HL-60 (cell line): ENCODE measurements at regions not wholly inside any gene's neighbourhood (a gene's known extent, or its start where the extent isn't known, plus 50 kb on each side); places are given as distances from the start of the nearest gene placed in this dataset.

Experiments used
- DNase-seq, 2 experiments: peaks; one replicate each; pipeline ENCODE4 v3.0.0-alpha.2; 2010 to 2020; ENCODE audit warnings: low read depth in 1 of 2, low spot score in 1 of 2
- H3K27ac ChIP-seq: fragments of 250-450 bp; sonication (Bioruptor Pico); replicated peaks from 2 replicates; pipeline ENCODE4 v1.5.1; 2020; ENCODE audit warnings: mild to moderate bottlenecking, moderate library complexity
- H3K27me3 ChIP-seq: fragments of 250-450 bp; sonication (Bioruptor Pico); 2 replicates; pipeline ENCODE4 v1.5.1; 2021; ENCODE audit warnings: mild to moderate bottlenecking, moderate library complexity; ENCODE audit not compliant: insufficient read depth, poor library complexity, severe bottlenecking
- H3K4me3 ChIP-seq: replicated peaks from 2 replicates; pipeline ENCODE4 v1.5.1; 2011; ENCODE audit warnings: mild to moderate bottlenecking, control low read depth, low read length; ENCODE audit not compliant: insufficient read depth
- CTCF ChIP-seq: IDR thresholded peaks from one replicate; pipeline ENCODE4 v1.5.1; 2011; ENCODE audit warnings: low read length, control low read depth, inconsistent platforms; ENCODE audit not compliant: insufficient read depth
- GABPA ChIP-seq: IDR thresholded peaks from 2 replicates; pipeline ENCODE4 v1.6.1; 2012; ENCODE audit warnings: low read depth
- POLR2AphosphoS5 ChIP-seq: IDR thresholded peaks from 2 replicates; pipeline ENCODE4 v1.6.1; 2012; ENCODE audit warnings: low read depth
- REST ChIP-seq: IDR thresholded peaks from 2 replicates; pipeline ENCODE4 v1.6.1; 2012; ENCODE audit warnings: low read depth; ENCODE audit not compliant: insufficient replicate concordance
- SPI1 ChIP-seq: IDR thresholded peaks from 2 replicates; pipeline ENCODE4 v1.6.1; 2012; ENCODE audit warnings: low read depth, mild to moderate bottlenecking, borderline replicate concordance

- no peak for TF ChIP-seq POLR2AphosphoS5
- TF ChIP-seq GABPA: no peak
- TF ChIP-seq REST: no peak
- TF ChIP-seq CTCF: no peak
- no peak for TF ChIP-seq SPI1
- Histone ChIP-seq H3K27ac (no peak overlapping the region), H3K27me3 (no peaks in the 10 kb centered on the region), H3K4me3 (no peak overlapping the region)
- DNase-seq: no peak
Measured at GRCh38 chr4:63921561-63921960, 487.7 kb downstream of the TECRL start.

- no peak for DNase-seq
- TF ChIP-seq GABPA (no peak), POLR2AphosphoS5 (no peak)
- no peak overlapping the region for H3K27ac ChIP-seq
Measured at GRCh38 chr4:63919636-63920365, 489.4 kb downstream of the TECRL start.

GRCh38 chr4:63906660-63907183 lies 502.5 kb downstream of the TECRL start:
- DNase-seq: no peak
- TF ChIP-seq SPI1 (no peak), POLR2AphosphoS5 (no peak), REST (no peak), CTCF (no peak), GABPA (no peak)
- H3K27ac ChIP-seq: no peak overlapping the region
- no peak overlapping the region for H3K4me3 ChIP-seq
- H3K27me3 ChIP-seq: no peaks in the 10 kb centered on the region

More at GRCh38 chr4:63919636-63920365, 489.4 kb downstream of the TECRL start:
- H3K27me3 ChIP-seq: no peaks in the 10 kb centered on the region
- H3K4me3 ChIP-seq: no peak overlapping the region

GRCh38 chr4:63904201-63904600 lies 505.0 kb downstream of the TECRL start:
- H3K4me3 ChIP-seq: no peak overlapping the region
- TF ChIP-seq REST (no peak), GABPA (no peak), CTCF (no peak), SPI1 (no peak), POLR2AphosphoS5 (no peak)
- no peak overlapping the region for H3K27ac ChIP-seq
- DNase-seq: no peak
- no peaks in the 10 kb centered on the region for H3K27me3 ChIP-seq
